Left forelimb (tissue), 1 donor: ENCODE measurements at regions not wholly inside any gene's neighbourhood (a gene's known extent, or its start where the extent isn't known, plus 50 kb on each side); places are given as distances from the start of the nearest gene placed in this dataset.

ENCODE experiments used
- DNase-seq: peaks from one replicate; pipeline ENCODE4 v3.0.0-alpha.2; 2018; ENCODE audit warnings: low spot score

- DNase-seq, result no peak
These were observed 313.4 kb downstream of the COG6 start for GRCh38 chr13:39968646-39969475.

GRCh38 chr13:39970177-39970846, 314.9 kb downstream of the COG6 start:
- DNase-seq, result no peak

- no peak for DNase-seq
These were observed 316.1 kb downstream of the COG6 start for GRCh38 chr13:39971526-39971925.

- DNase-seq, result no peak
These were observed 321.0 kb downstream of the COG6 start for GRCh38 chr13:39976481-39976880.

- DNase-seq, result no peak
These were observed 325.6 kb downstream of the COG6 start for GRCh38 chr13:39981056-39981455.

GRCh38 chr13:39982745-39983144, 327.3 kb downstream of the COG6 start:
- DNase-seq, result no peak

GRCh38 chr13:39985071-39985470, 329.6 kb downstream of the COG6 start:
- no peak for DNase-seq

GRCh38 chr13:39988351-39988750, 332.9 kb downstream of the COG6 start:
- no peak for DNase-seq

GRCh38 chr13:39998166-39998565, 342.7 kb downstream of the COG6 start:
- no peak for DNase-seq

GRCh38 chr13:40002016-40002415, 346.6 kb downstream of the COG6 start:
- DNase-seq, result no peak

GRCh38 chr13:40013554-40013953, 358.1 kb downstream of the COG6 start:
- no peak for DNase-seq

GRCh38 chr13:40016953-40017660, 361.6 kb downstream of the COG6 start:
- DNase-seq, result no peak

GRCh38 chr13:40017662-40018262, 362.3 kb downstream of the COG6 start:
- no peak for DNase-seq

GRCh38 chr13:40023595-40024203, 368.2 kb downstream of the COG6 start:
- no peak for DNase-seq

GRCh38 chr13:40024204-40024966, 368.9 kb downstream of the COG6 start:
- DNase-seq, result no peak

- no peak for DNase-seq
These were observed 369.7 kb downstream of the COG6 start for GRCh38 chr13:40024967-40025714.

- DNase-seq, result no peak
These were observed 370.7 kb downstream of the COG6 start for GRCh38 chr13:40026174-40026585.

GRCh38 chr13:40026741-40027140, 371.3 kb downstream of the COG6 start:
- DNase-seq, result no peak

GRCh38 chr13:40028446-40028845, 373.0 kb downstream of the COG6 start:
- DNase-seq, result no peak

- DNase-seq, result no peak
These were observed 375.6 kb downstream of the COG6 start for GRCh38 chr13:40031031-40031430.

- DNase-seq, result no peak
These were observed 383.6 kb downstream of the COG6 start for GRCh38 chr13:40039061-40039460.
